Neural progenitor cell (in vitro differentiated cells): ENCODE measurements at regions not wholly inside any gene's neighbourhood (a gene's known extent, or its start where the extent isn't known, plus 50 kb on each side); places are given as distances from the start of the nearest gene placed in this dataset.

ENCODE experiments used
- CTCF ChIP-seq: fragments of 200-600 bp; sonication (generic); IDR thresholded peaks from 2 replicates; pipeline ENCODE4 v1.5.1; 2017; ENCODE audit warnings: antibody characterized with exemption, mild to moderate bottlenecking
- EZH2 ChIP-seq: fragments of 200-600 bp; sonication (generic); IDR thresholded peaks from 2 replicates; pipeline ENCODE4 v1.6.1; 2017; ENCODE audit warnings: antibody characterized with exemption, mild to moderate bottlenecking, moderate library complexity
- EZH2phosphoT487 ChIP-seq: fragments of 200-600 bp; sonication (generic); IDR thresholded peaks from 2 replicates; pipeline ENCODE4 v1.6.1; 2017; ENCODE audit warnings: antibody characterized with exemption

GRCh38 chr2:238558456-238559099, 131.9 kb downstream of the ASB1 start:
- TF ChIP-seq CTCF (no peak), EZH2 (no peak), EZH2phosphoT487 (no peak)
